HepG2 (cell line): ENCODE measurements at regions not wholly inside any gene's neighbourhood (a gene's known extent, or its start where the extent isn't known, plus 50 kb on each side); places are given as distances from the start of the nearest gene placed in this dataset.

Experiments
- ATAC-seq: fragments of 200-7000 bp; cut with Tn5 transposase; 3 replicates; pipeline ENCODE4 v1.9.1; 2020; ENCODE audit warnings: mild to moderate bottlenecking, moderate library complexity
- BruUV-seq: library from RNA; stranded (reverse); fragments of 400-500 nt; replicated peaks from 2 replicates; lab custom pipeline; 2021; lab: Mats Ljungman, UMichigan
- CTCF ChIA-PET: fragments of 300-600 bp; formaldehyde crosslinking; extraction: SDS; loops from one replicate; lab custom pipeline; 2021; ENCODE audit warnings: low total read pairs, inconsistent platforms, low intra/inter-chr PET ratio; lab: Yijun Ruan, JAX
- POLR2A ChIA-PET: fragments of 350-600 bp; sonication (Branson Sonifier 250); formaldehyde crosslinking; loops from one replicate; lab custom pipeline; 2020; ENCODE audit warnings: antibody characterized with exemption, inconsistent platforms; lab: Yijun Ruan, JAX
- DNase-seq: peaks from one replicate; pipeline ENCODE4 v3.0.0-alpha.2; 2015; ENCODE audit warnings: low spot score
- FAIRE-seq: peaks from 3 replicates; lab custom pipeline; 2011; peaks lifted over from hg19 to GRCh38; lab: Jason Lieb, UNC
- H2AFZ ChIP-seq: one replicate; pipeline ENCODE4 v1.6.1; 2011; ENCODE audit warnings: low read length, inconsistent platforms
- H3K27ac ChIP-seq: fragments of 300-600 bp; 3 replicates; pipeline ENCODE4 v1.8.0; 2011; ENCODE audit warnings: mixed run types, mild to moderate bottlenecking, mixed read lengths, low read length, inconsistent platforms; ENCODE audit not compliant: insufficient read depth; ENCODE audit errors: extremely low read length
- H3K27me3 ChIP-seq, 2 experiments: fragments of 200-600 bp in 1 of 2; 2 replicates in 1 of 2; 3 replicates in 1 of 2; pipeline versions ENCODE4 v1.6.0 to v1.8.0; 2011; ENCODE audit warnings: low read length in 2 of 2, mild to moderate bottlenecking in 2 of 2, moderate library complexity in 2 of 2, inconsistent platforms in 1 of 2; ENCODE audit not compliant: insufficient read depth in 2 of 2, control insufficient read depth in 1 of 2
- H3K36me3 ChIP-seq, 2 experiments: fragments of 200-600 bp in 1 of 2; replicated peaks in 1 of 2; 2 replicates in 1 of 2; 3 replicates in 1 of 2; pipeline versions ENCODE4 v1.5.1 to v1.8.0; 2011; ENCODE audit warnings: low read length in 2 of 2, inconsistent platforms in 1 of 2; ENCODE audit not compliant: insufficient read depth in 2 of 2, control insufficient read depth in 1 of 2
- H3K4me1 ChIP-seq: 2 replicates; pipeline ENCODE4 v1.5.1; 2012; ENCODE audit warnings: low read length, inconsistent platforms; ENCODE audit not compliant: insufficient read depth
- H3K4me2 ChIP-seq: 2 replicates; pipeline ENCODE4 v1.6.0; 2011; ENCODE audit warnings: low read depth, low read length, inconsistent platforms
- H3K4me3 ChIP-seq, 3 experiments: fragments of 200-600 bp in 1 of 3; sonication (generic), shearing (Covaris generic) in 1 of 3; replicated peaks in 1 of 3; 2 replicates each; pipeline ENCODE4 v1.5.1; 2011 to 2016; ENCODE audit warnings: low read length in 3 of 3, inconsistent platforms in 2 of 3, low read depth in 2 of 3, mild to moderate bottlenecking in 2 of 3, control low read depth in 1 of 3, mixed read lengths in 1 of 3; ENCODE audit not compliant: insufficient read depth in 1 of 3
- H3K79me2 ChIP-seq: one replicate; pipeline ENCODE4 v1.6.1; 2011; ENCODE audit warnings: low read length, inconsistent platforms; ENCODE audit not compliant: insufficient read depth
- H3K9ac ChIP-seq: 2 replicates; pipeline ENCODE4 v1.6.0; 2011; ENCODE audit warnings: mild to moderate bottlenecking, low read depth, low read length, inconsistent platforms; ENCODE audit not compliant: insufficient read depth
- H3K9me3 ChIP-seq: 2 replicates; pipeline ENCODE4 v1.5.1; 2012; ENCODE audit warnings: mild to moderate bottlenecking, low read length
- H4K20me1 ChIP-seq: 2 replicates; pipeline ENCODE4 v1.6.0; 2011; ENCODE audit warnings: inconsistent platforms, mild to moderate bottlenecking, low read length, moderate library complexity; ENCODE audit not compliant: insufficient read depth
- ASH2L ChIP-seq: fragments of 300-600, 200-600 bp; sonication (generic); IDR thresholded peaks from 2 replicates; pipeline ENCODE4 v1.7.0; 2017; ENCODE audit warnings: low read depth, mild to moderate bottlenecking, moderate library complexity, mixed read lengths, low read length; ENCODE audit not compliant: insufficient read length
- ATF7 ChIP-seq, 2 experiments: fragments of 450-650 bp in 1 of 2; sonication (generic) in 1 of 2; formaldehyde crosslinking in 1 of 2; IDR thresholded peaks; 2 replicates each; pipeline versions ENCODE4 v1.4.0 to v1.6.1; 2016 to 2020; ENCODE audit warnings: antibody characterized with exemption in 1 of 2, mild to moderate bottlenecking in 1 of 2, missing genetic modification reagents in 1 of 2
- ATRX ChIP-seq: sonication (generic); formaldehyde crosslinking; IDR thresholded peaks from 2 replicates; pipeline ENCODE4 v1.4.0; 2020; ENCODE audit warnings: missing genetic modification reagents, borderline replicate concordance
- BORCS8-MEF2B ChIP-seq: sonication (generic); formaldehyde crosslinking; IDR thresholded peaks from 2 replicates; pipeline ENCODE4 v1.8.0; 2022; ENCODE audit warnings: mild to moderate bottlenecking, missing genetic modification reagents
- CHD4 ChIP-seq: fragments of 200-600 bp; sonication (generic); IDR thresholded peaks from 2 replicates; pipeline ENCODE4 v1.7.0; 2017; ENCODE audit warnings: mild to moderate bottlenecking, low read length, borderline replicate concordance
- HINFP ChIP-seq: sonication (generic); formaldehyde crosslinking; IDR thresholded peaks from 2 replicates; pipeline ENCODE4 v1.4.0; 2020; ENCODE audit warnings: low read depth, mild to moderate bottlenecking, missing genetic modification reagents
- NKX3-1 ChIP-seq: sonication (generic); formaldehyde crosslinking; IDR thresholded peaks from 2 replicates; pipeline ENCODE4 v1.5.0; 2020; ENCODE audit warnings: missing genetic modification reagents
- POLR2A ChIP-seq, 2 experiments: IDR thresholded peaks; 2 replicates each; pipeline ENCODE4 v1.6.1; 2011; ENCODE audit warnings: low read depth in 2 of 2, low read length in 2 of 2, mild to moderate bottlenecking in 1 of 2, moderate library complexity in 1 of 2; ENCODE audit not compliant: insufficient read depth in 1 of 2
- POLR2G ChIP-seq: fragments of 200-400 bp; formaldehyde crosslinking; IDR thresholded peaks from 2 replicates; pipeline ENCODE4 v1.6.1; 2018; ENCODE audit warnings: mild to moderate bottlenecking, low read depth, low read length, moderate library complexity
- RARG ChIP-seq: sonication (generic); formaldehyde crosslinking; IDR thresholded peaks from 2 replicates; pipeline ENCODE4 v1.4.0; 2020; ENCODE audit warnings: low read depth, mild to moderate bottlenecking, missing genetic modification reagents
- RBAK ChIP-seq: sonication (generic); formaldehyde crosslinking; IDR thresholded peaks from 2 replicates; pipeline ENCODE4 v1.5.1; 2020; ENCODE audit warnings: mild to moderate bottlenecking, missing genetic modification reagents
- SALL1 ChIP-seq: sonication (generic); formaldehyde crosslinking; IDR thresholded peaks from 2 replicates; pipeline ENCODE4 v1.8.0; 2022; ENCODE audit warnings: mild to moderate bottlenecking, missing genetic modification reagents
- TBX2 ChIP-seq: sonication (generic); formaldehyde crosslinking; IDR thresholded peaks from 2 replicates; pipeline ENCODE4 v1.5.0; 2020; ENCODE audit warnings: missing genetic modification reagents, mild to moderate bottlenecking, borderline replicate concordance
- ZC3H13 ChIP-seq: sonication (generic); formaldehyde crosslinking; IDR thresholded peaks from 2 replicates; pipeline ENCODE4 v1.8.1; 2023; ENCODE audit warnings: mild to moderate bottlenecking, missing genetic modification reagents, moderate library complexity
- ZNF234 ChIP-seq: sonication (generic); formaldehyde crosslinking; conservative IDR thresholded peaks from 2 replicates; pipeline ENCODE4 v1.5.1; 2020; ENCODE audit warnings: mild to moderate bottlenecking, missing genetic modification reagents
- ZNF607 ChIP-seq: sonication (generic); formaldehyde crosslinking; IDR thresholded peaks from 2 replicates; pipeline ENCODE4 v1.5.1; 2020; ENCODE audit warnings: missing genetic modification reagents, mild to moderate bottlenecking, borderline replicate concordance
- ZNF678 ChIP-seq: sonication (generic); formaldehyde crosslinking; IDR thresholded peaks from 2 replicates; pipeline ENCODE4 v1.4.0; 2020; ENCODE audit warnings: mild to moderate bottlenecking, missing genetic modification reagents
- ZSCAN25 ChIP-seq: sonication (generic); formaldehyde crosslinking; IDR thresholded peaks from 2 replicates; pipeline ENCODE4 v1.8.0; 2022; ENCODE audit warnings: mild to moderate bottlenecking, missing genetic modification reagents
- WGBS: methylation state at CpG from one replicate; pipeline ENCODE4 v1.1.6; 2017; ENCODE audit warnings: low lambda C conversion rate; 5-methylcytosine and 5-hydroxymethylcytosine counted together
- in situ Hi-C: cut with HindIII; loops from 2 replicates; pipeline ENCODE4 v1.10.0; 2017; ENCODE audit warnings: low pct_unique_long_range_greater_than_20kb; ENCODE audit not compliant: extremely low pct_ligation_motif_present
- intact Hi-C: fragments of 100-400 bp; cut with micrococcal nuclease; formaldehyde crosslinking; loops from one replicate; pipeline ENCODE4 v1.10.0; 2022; ENCODE audit not compliant: unreplicated experiment
- TF ChIP-seq, protein P1 (sequence below): IDR thresholded peaks from 2 replicates; pipeline ENCODE4 v1.6.1; 2016; ENCODE audit warnings: missing genetic modification reagents, missing compliant biosample characterization

DNA sequence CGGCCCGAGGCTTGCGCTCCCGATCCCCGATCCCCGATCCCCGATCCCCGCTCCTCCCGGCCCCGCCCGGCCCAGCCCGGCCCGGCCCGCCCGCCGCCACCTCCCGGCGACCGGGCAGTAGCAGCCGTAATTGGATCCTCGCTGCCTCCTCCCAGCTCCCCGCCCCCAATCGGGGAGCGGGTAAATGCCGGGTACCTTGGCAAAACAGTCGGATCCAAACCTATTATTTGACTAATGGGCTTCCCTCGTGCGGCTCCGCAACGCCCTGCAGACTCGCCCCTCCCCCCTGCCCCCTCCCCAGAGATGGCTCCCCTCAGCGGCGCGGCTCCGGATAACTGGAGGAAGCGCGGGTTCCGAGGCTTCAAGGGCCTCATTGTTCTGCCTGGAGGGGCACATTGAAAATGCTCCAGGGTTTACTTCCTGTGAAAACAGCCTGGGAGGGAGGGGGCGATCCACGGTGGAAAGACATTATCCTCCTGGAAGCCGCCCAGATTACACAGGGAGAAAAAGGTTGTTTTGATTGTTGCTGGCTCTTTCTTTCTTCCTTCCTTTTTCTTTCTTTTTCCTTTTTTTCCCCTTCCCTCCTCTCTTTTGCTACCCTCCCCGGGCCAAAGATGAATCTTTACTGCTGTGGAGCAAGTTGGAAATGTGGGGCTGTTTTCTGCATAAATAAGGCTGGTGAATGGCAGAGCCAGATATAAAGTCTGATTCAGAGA lies 94.7 kb upstream of the ZMIZ1 start (continued):
- TF ChIP-seq BORCS8-MEF2B (CRISPR knock-in tag) (no peak), ZC3H13 (CRISPR knock-in tag) (peak; percentile 27; the same call in 1 of the 2 replicates), NKX3-1 (CRISPR knock-in tag) (no peak), RBAK (CRISPR knock-in tag) (no peak), POLR2G (peak; percentile 49; the same call in 1 of the 2 replicates), ZNF234 (CRISPR knock-in tag) (no peak)

- Histone ChIP-seq H2AFZ (no peak overlapping the region), H3K4me2 (peak overlapping the region; percentile 97), H3K9me3 (no peaks in the 10 kb centered on the region), H3K4me3 (peak overlapping the region; percentile 48 to 60 (median 58)), H3K9ac (peak overlapping the region; percentile 82), H3K79me2 (no peaks in the 10 kb centered on the region), H4K20me1 (no peaks in the 10 kb centered on the region), H3K27me3 (no peaks in the 10 kb centered on the region), H3K27ac (peak overlapping the region; percentile 98), H3K36me3 (no peaks in the 10 kb centered on the region), H3K4me1 (peaks cover 83% of the 10 kb centered on the region)
- POLR2A ChIA-PET, result interaction anchor here (0.7 to 5.2 kb wide), 19 partner anchors 12 to 938 kb away, joined by 3 to 122 read pairs (median 5); partner anchors contain the start of gene ZMIZ1
- WGBS, result 7% methylated on average over 11 of the region's 15 CpGs
- CTCF ChIA-PET, result no interaction called here
- intact Hi-C loops (loop anchor here (1.0 to 10.0 kb wide), 5 partner anchors 60 to 213 kb away; partner anchors contain the start of gene ZMIZ1), in situ Hi-C loops (loop anchor here (5.0 kb wide), 2 partner anchors 78 to 213 kb away; no protein-coding TSS in a partner anchor)
- FAIRE-seq (peak; percentile 81), DNase-seq (peak; percentile 76), ATAC-seq (peak; percentile 37)
- BruUV-seq, result TSS peak; percentile 90
- TF ChIP-seq HINFP (CRISPR knock-in tag) (no peak), ZNF678 (CRISPR knock-in tag) (no peak), POLR2A (IDR thresholded peaks at IDR 0.05; ENCODE audit: insufficient read depth in 1 of 2, low read depth in 2 of 2, low read length in 2 of 2) (peak in 1 of 2 experiments; percentile 80; a peak in 2 of 4 replicates), TBX2 (CRISPR knock-in tag) (no peak), CHD4 (peak; percentile 73; the same call in 1 of the 2 replicates), ATF7 (IDR thresholded peaks at IDR 0.05) (no peak), ATF7 (CRISPR knock-in tag; IDR thresholded peaks at IDR 0.05) (no peak), SALL1 (CRISPR knock-in tag) (peak; percentile 58), ASH2L (peak; percentile 50), ATRX (CRISPR knock-in tag) (no peak), ZNF607 (CRISPR knock-in tag) (no peak), RARG (CRISPR knock-in tag) (no peak), ZSCAN25 (peak; percentile 89; the same call in 1 of the 2 replicates)
- TF ChIP-seq, protein P1, sequence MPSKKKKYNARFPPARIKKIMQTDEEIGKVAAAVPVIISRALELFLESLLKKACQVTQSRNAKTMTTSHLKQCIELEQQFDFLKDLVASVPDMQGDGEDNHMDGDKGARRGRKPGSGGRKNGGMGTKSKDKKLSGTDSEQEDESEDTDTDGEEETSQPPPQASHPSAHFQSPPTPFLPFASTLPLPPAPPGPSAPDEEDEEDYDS (CRISPR knock-in tag), result peak; percentile 44; the same call in 1 of the 2 replicates
These were observed 94.0 kb upstream of the ZMIZ1 start for GRCh38 chr10:78974617-78975317.
